Psoas muscle (tissue), 7 donors: ENCODE measurements at regions not wholly inside any gene's neighbourhood (a gene's known extent, or its start where the extent isn't known, plus 50 kb on each side); places are given as distances from the start of the nearest gene placed in this dataset.

Source experiments
- ATAC-seq, 4 donors: fragments of 200-7000 bp; cut with Tn5 transposase; one replicate each; pipeline ENCODE4 v1.9.1; 2020; ENCODE audit warnings: moderate library complexity in 3 of 4, mild to moderate bottlenecking in 2 of 4
- DNase-seq, 2 donors: peaks; one replicate each; pipeline ENCODE4 v3.0.0-alpha.2; 2020
- H3K27ac ChIP-seq: fragments of 200-600 bp; one replicate; pipeline ENCODE4 v1.8.0; 2022
- H3K27me3 ChIP-seq, 3 donors: fragments of 200-600 bp in 1 of 3; one replicate each; pipeline versions ENCODE4 v1.6.1 to v1.8.0; 2013 to 2022; ENCODE audit warnings: low read length in 2 of 3, mild to moderate bottlenecking in 2 of 3, moderate library complexity in 1 of 3; ENCODE audit not compliant: insufficient read depth in 3 of 3
- H3K36me3 ChIP-seq, 2 donors: fragments of 200-600 bp in 1 of 2; one replicate each; pipeline versions ENCODE4 v1.6.1 to v1.8.0; 2013 to 2022; ENCODE audit warnings: low read depth in 1 of 2, mild to moderate bottlenecking in 1 of 2, moderate library complexity in 1 of 2; ENCODE audit not compliant: insufficient read depth in 1 of 2
- H3K4me1 ChIP-seq: fragments of 200-600 bp; one replicate; pipeline ENCODE4 v1.8.0; 2022
- H3K4me3 ChIP-seq: fragments of 200-600 bp; one replicate; pipeline ENCODE4 v1.8.0; 2022; ENCODE audit warnings: mild to moderate bottlenecking
- H3K9me3 ChIP-seq: fragments of 200-600 bp; one replicate; pipeline ENCODE4 v1.8.0; 2022
- WGBS, 3 donors: extraction: QIAGEN DNeasy Blood & Tissue Kit; methylation state at CpG; one replicate each; pipeline versions ENCODE4 v1.1.6 to v1.1.7; 2013; 5-methylcytosine and 5-hydroxymethylcytosine counted together
- intact Hi-C, 2 donors: fragments of 100-400 bp; cut with DNase I; formaldehyde crosslinking; loops; one replicate each; pipeline versions ENCODE4 v1.11.0 to v1.14.2; 2022
- TF ChIP-seq, protein P1 (sequence below): fragments of 200-600 bp; IDR thresholded peaks from one replicate; pipeline ENCODE4 v1.8.0; 2022; ENCODE audit warnings: antibody characterized with exemption
- donor health status: healthy with polysubstance abuse.
- donor health status: DM: no; HTN: no; CAD: no; lungs with moderate emphysema.
- donor health status: Bipolar disorder and iron deficiency.
- donor health status: healthy.
- donor health status: DM: yes; HTN: yes; CAD: no.
- donor health status: DM: no; HTN: no; CAD: no.
- donor health status: DM: yes; HTN: yes; CAD: no.

DNA sequence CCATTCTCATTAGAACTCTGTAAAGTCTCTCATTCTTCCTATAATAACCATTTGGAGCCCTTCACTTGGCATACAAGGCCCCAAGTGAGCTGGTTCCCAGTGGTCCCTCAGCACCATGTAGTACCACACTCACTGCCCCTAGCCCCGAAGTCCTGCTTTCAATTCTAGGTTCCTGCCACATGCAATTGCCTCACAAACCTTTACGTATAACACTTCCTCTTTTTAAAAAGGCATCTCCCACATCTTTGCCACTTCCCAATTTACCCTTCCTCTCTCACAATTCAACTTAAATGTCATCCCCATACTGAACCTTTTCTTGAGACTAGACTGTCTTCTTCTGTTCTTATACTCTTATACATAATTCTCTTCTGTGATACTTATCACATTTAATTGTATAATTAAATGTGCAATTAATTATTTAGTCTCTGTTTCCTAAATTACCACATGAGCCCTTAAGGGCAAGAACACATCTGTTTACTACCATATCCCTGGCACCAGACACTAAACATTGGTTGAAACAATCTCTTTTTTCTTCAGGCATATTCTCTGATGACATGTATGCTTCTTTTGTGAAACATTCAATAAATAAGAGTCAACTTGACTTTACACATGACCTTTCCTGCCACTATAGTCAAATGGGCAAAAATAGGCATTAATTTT, 304.0 kb downstream of the SPRY2 start:
- no peaks in the 10 kb centered on the region for H3K4me1 ChIP-seq
- no peaks in the 10 kb centered on the region for H3K9me3 ChIP-seq
- TF ChIP-seq, protein P1, sequence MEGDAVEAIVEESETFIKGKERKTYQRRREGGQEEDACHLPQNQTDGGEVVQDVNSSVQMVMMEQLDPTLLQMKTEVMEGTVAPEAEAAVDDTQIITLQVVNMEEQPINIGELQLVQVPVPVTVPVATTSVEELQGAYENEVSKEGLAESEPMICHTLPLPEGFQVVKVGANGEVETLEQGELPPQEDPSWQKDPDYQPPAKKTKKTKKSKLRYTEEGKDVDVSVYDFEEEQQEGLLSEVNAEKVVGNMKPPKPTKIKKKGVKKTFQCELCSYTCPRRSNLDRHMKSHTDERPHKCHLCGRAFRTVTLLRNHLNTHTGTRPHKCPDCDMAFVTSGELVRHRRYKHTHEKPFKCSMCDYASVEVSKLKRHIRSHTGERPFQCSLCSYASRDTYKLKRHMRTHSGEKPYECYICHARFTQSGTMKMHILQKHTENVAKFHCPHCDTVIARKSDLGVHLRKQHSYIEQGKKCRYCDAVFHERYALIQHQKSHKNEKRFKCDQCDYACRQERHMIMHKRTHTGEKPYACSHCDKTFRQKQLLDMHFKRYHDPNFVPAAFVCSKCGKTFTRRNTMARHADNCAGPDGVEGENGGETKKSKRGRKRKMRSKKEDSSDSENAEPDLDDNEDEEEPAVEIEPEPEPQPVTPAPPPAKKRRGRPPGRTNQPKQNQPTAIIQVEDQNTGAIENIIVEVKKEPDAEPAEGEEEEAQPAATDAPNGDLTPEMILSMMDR: no peak
- H3K36me3 ChIP-seq: no peaks in the 10 kb centered on the region
- no peak overlapping the region for H3K27ac ChIP-seq
- no peak for ATAC-seq
- H3K27me3 ChIP-seq: no peaks in the 10 kb centered on the region
- intact Hi-C loops: no loop called here
- WGBS, 3 donors: 77 to 81% (median 79%) methylated on average over 2 of the region's 2 CpGs
- no peak overlapping the region for H3K4me3 ChIP-seq
- DNase-seq: no peak

DNA sequence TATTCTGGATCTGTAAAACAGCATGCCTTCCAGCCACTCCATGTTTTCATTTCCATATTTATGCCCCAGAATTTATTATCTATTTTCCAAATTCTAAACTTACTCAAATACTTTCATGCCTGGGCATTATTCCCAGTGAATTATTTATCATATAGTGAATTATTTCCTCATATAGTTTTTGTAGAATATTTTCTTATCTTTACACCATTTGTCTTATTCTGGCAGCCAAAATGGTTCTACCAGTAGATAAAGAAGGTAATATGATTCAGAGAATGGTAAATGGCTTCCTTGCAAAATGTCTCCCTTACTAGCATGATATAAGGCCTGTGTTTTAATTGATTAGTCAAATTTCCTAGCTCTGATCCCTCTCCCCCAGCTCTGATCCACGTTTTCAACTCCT, 305.8 kb downstream of the SPRY2 start:
- H3K27me3 ChIP-seq: no peaks in the 10 kb centered on the region
- WGBS, 3 donors: 70 to 81% (median 74%) methylated on average over 1 of the region's 1 CpG
- no peaks in the 10 kb centered on the region for H3K9me3 ChIP-seq
- no peaks in the 10 kb centered on the region for H3K36me3 ChIP-seq
- ATAC-seq (no peak), DNase-seq (no peak)
- intact Hi-C loops: no loop called here
- H3K4me1 ChIP-seq: peaks cover 9% of the 10 kb centered on the region
- no peak overlapping the region for H3K27ac ChIP-seq
- no peak overlapping the region for H3K4me3 ChIP-seq
- TF ChIP-seq, protein P1: no peak

DNA sequence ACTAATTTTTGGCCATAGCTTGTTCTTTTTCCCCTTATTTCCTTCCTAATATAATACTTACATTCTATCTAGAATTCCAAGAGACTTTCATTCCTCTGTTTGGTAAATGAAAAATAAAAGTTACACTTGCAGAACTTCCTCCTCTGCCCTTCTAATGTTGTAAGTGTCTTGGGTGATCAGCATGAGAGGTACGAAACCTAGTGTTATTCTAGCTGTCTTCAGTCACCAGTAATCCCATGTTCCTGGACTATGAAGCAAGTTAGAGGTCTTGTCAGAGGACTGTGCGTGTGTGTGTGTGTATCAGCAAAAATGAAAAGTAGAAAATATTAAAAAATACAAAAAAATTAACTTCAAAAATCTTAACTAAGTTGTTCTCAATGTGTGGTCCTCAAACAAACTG, 307.0 kb downstream of the SPRY2 start:
- 98 to 100% (median 99%) methylated on average over 2 of the region's 2 CpGs for WGBS, 3 donors
- Histone ChIP-seq H3K27me3 (no peaks in the 10 kb centered on the region), H3K36me3 (no peaks in the 10 kb centered on the region), H3K9me3 (no peaks in the 10 kb centered on the region), H3K27ac (no peak overlapping the region), H3K4me1 (peaks cover 9% of the 10 kb centered on the region), H3K4me3 (no peak overlapping the region)
- no peak for DNase-seq
- no peak for ATAC-seq
- TF ChIP-seq, protein P1: no peak
- intact Hi-C loops: no loop called here

DNA sequence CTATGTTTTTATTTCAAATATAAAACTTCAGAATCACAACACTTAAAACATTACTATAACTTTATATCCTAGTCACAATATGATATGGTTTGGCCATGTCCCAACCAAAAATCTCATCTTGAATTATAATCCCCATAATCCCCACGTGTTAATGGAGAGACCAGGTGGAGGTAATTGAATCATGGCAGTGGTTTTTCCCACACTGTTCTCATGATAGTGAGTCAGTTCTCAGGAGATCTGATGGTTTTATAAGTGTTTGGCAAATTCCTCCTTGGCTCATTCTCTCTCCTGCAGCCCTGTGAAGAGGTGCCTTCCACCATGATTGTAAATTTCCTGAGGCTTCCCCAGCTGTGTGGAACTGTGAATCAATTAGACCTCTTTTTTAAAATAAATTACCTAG, 307.6 kb downstream of the SPRY2 start:
- no peak for ATAC-seq
- Histone ChIP-seq H3K4me3 (no peak overlapping the region), H3K27me3 (no peaks in the 10 kb centered on the region), H3K36me3 (no peaks in the 10 kb centered on the region), H3K9me3 (no peaks in the 10 kb centered on the region), H3K4me1 (peaks cover 9% of the 10 kb centered on the region), H3K27ac (no peak overlapping the region)
- WGBS, 3 donors: 23 to 38% (median 28%) methylated on average over 1 of the region's 1 CpG
- intact Hi-C loops: no loop called here
- TF ChIP-seq, protein P1: no peak
- no peak for DNase-seq

DNA sequence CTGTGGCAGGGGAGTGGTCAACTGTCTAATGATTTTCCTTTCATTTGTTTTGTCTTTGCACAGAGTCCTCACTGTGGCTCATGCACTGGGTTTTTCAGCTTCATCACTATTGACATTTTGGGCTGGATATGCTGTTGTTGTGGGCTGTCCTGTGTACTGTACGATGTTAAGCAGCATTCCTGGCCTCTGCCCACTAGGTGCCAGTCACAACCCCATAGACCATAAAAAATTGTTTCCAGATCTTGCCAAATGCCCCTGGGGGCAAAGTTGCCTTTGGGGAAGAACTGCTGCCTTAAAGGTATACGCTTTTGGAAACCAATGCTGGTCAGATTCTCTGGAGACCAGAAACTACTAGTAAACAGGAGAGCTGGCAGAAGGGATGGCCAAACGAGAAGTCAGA, 310.4 kb downstream of the SPRY2 start:
- Histone ChIP-seq H3K27me3 (no peaks in the 10 kb centered on the region), H3K4me1 (peaks cover 9% of the 10 kb centered on the region), H3K9me3 (no peaks in the 10 kb centered on the region), H3K27ac (peak overlapping the region; percentile 48), H3K4me3 (no peak overlapping the region), H3K36me3 (no peaks in the 10 kb centered on the region)
- TF ChIP-seq, protein P1: peak; percentile 27
- 13 to 20% (median 18%) methylated on average over 3 of the region's 3 CpGs for WGBS, 3 donors
- peak; percentile 51 to 79 (median 73) for ATAC-seq
- no peak for DNase-seq
- intact Hi-C loops: no loop called here
